DOHH2 (cell line): ENCODE measurements at regions not wholly inside any gene's neighbourhood (a gene's known extent, or its start where the extent isn't known, plus 50 kb on each side); places are given as distances from the start of the nearest gene placed in this dataset.

Experiments
- H3F3A ChIP-seq: fragments of 200-600 bp; sonication (generic), shearing (Covaris generic); 2 replicates; pipeline ENCODE4 v1.6.0; 2016; ENCODE audit warnings: antibody characterized with exemption, mild to moderate bottlenecking; ENCODE audit not compliant: control insufficient read depth, insufficient read depth
- H3K27ac ChIP-seq: fragments of 200-600 bp; sonication (generic); 2 replicates; pipeline ENCODE4 v1.5.1; 2014; ENCODE audit warnings: low read depth, mild to moderate bottlenecking, low read length, moderate library complexity
- H3K27me3 ChIP-seq: fragments of 200-600 bp; sonication (generic); 2 replicates; pipeline ENCODE4 v1.6.1; 2014; ENCODE audit warnings: mild to moderate bottlenecking, low read length, mixed read lengths; ENCODE audit not compliant: control insufficient read depth
- H3K36me3 ChIP-seq: fragments of 200-600 bp; sonication (generic); 2 replicates; pipeline ENCODE4 v1.6.1; 2014; ENCODE audit warnings: mild to moderate bottlenecking, low read length, moderate library complexity, mixed read lengths; ENCODE audit not compliant: control insufficient read depth
- H3K4me1 ChIP-seq: fragments of 200-600 bp; sonication (generic); 2 replicates; pipeline ENCODE4 v1.6.1; 2014; ENCODE audit warnings: mild to moderate bottlenecking, low read length, mixed read lengths; ENCODE audit not compliant: control insufficient read depth
- H3K4me2 ChIP-seq: fragments of 200-600 bp; sonication (generic); 2 replicates; pipeline ENCODE4 v1.6.0; 2014; ENCODE audit warnings: mild to moderate bottlenecking, low read length, moderate library complexity
- H3K4me3 ChIP-seq: fragments of 200-600 bp; sonication (generic); 2 replicates; pipeline ENCODE4 v1.5.1; 2014; ENCODE audit warnings: mild to moderate bottlenecking, low read length, mixed read lengths
- H3K79me2 ChIP-seq: fragments of 200-600 bp; sonication (generic); 2 replicates; pipeline ENCODE4 v1.6.1; 2014; ENCODE audit warnings: mild to moderate bottlenecking, low read length, mixed read lengths; ENCODE audit not compliant: control insufficient read depth
- H3K9me2 ChIP-seq: fragments of 200-600 bp; sonication (generic); replicated peaks from 2 replicates; pipeline ENCODE4 v1.6.1; 2014; ENCODE audit warnings: mild to moderate bottlenecking, low read length, mixed read lengths; ENCODE audit not compliant: control insufficient read depth
- H3K9me3 ChIP-seq: fragments of 200-600 bp; sonication (generic); 2 replicates; pipeline ENCODE4 v1.6.1; 2014; ENCODE audit warnings: antibody characterized with exemption, low read length, mixed read lengths; ENCODE audit not compliant: control insufficient read depth, insufficient read depth
- H4K20me1 ChIP-seq: fragments of 200-600 bp; sonication (generic); 2 replicates; pipeline ENCODE4 v1.6.0; 2014; ENCODE audit warnings: low read depth, mild to moderate bottlenecking, antibody characterized with exemption, low read length, moderate library complexity; ENCODE audit not compliant: control insufficient read depth, insufficient read depth
- EZH2phosphoT487 ChIP-seq: fragments of 200-600 bp; sonication (generic); IDR thresholded peaks from 2 replicates; pipeline ENCODE4 v1.6.1; 2017; ENCODE audit warnings: borderline replicate concordance, mild to moderate bottlenecking, antibody characterized with exemption, low read length, moderate library complexity, mixed read lengths
- TF ChIP-seq, protein P1 (sequence below): fragments of 200-600 bp; sonication (generic); IDR thresholded peaks from one replicate; pipeline ENCODE4 v1.5.1; 2014; ENCODE audit warnings: antibody characterized with exemption, mild to moderate bottlenecking, low read depth, low read length; ENCODE audit not compliant: poor library complexity, severe bottlenecking

DNA sequence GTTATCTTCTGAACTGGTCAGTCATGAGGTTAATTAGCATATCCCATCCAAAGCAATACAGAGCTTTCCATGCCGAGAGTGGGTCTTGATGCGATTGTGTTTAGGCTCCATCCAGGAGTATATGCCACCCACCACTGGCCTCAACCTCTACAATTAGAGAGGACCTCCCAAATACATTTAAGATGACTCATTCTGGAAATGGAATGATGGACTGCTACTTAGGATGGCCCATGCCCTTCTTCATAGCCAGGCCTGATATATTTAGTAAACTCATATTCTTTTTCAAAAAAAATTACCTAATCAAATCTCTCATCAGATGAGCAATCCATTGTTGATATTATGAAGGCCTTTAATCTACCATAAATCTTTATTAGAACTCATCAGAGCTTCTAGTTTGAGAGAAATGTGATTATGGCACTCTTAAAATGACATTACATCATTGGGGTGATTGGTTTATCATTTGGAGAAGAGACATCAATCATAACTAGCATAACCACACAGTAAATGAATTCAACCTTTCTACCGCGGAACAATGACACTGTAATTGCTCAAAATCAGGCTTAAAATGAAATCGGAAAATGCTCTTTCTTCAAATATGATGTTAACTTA is 414.2 kb upstream of the WWC1 start:
- no peaks in the 10 kb centered on the region for H3K4me1 ChIP-seq
- H3K4me2 ChIP-seq, result no peak overlapping the region
- TF ChIP-seq, protein P1, sequence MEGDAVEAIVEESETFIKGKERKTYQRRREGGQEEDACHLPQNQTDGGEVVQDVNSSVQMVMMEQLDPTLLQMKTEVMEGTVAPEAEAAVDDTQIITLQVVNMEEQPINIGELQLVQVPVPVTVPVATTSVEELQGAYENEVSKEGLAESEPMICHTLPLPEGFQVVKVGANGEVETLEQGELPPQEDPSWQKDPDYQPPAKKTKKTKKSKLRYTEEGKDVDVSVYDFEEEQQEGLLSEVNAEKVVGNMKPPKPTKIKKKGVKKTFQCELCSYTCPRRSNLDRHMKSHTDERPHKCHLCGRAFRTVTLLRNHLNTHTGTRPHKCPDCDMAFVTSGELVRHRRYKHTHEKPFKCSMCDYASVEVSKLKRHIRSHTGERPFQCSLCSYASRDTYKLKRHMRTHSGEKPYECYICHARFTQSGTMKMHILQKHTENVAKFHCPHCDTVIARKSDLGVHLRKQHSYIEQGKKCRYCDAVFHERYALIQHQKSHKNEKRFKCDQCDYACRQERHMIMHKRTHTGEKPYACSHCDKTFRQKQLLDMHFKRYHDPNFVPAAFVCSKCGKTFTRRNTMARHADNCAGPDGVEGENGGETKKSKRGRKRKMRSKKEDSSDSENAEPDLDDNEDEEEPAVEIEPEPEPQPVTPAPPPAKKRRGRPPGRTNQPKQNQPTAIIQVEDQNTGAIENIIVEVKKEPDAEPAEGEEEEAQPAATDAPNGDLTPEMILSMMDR, result no peak
- TF ChIP-seq EZH2phosphoT487, result no peak
- no peaks in the 10 kb centered on the region for H3K36me3 ChIP-seq
- H3K9me3 ChIP-seq, result no peaks in the 10 kb centered on the region
- H4K20me1 ChIP-seq, result no peaks in the 10 kb centered on the region
- H3K79me2 ChIP-seq, result no peaks in the 10 kb centered on the region
- H3K9me2 ChIP-seq, result no peaks in the 10 kb centered on the region
- no peak overlapping the region for H3K27ac ChIP-seq
- H3K4me3 ChIP-seq, result no peak overlapping the region
- no peaks in the 10 kb centered on the region for H3K27me3 ChIP-seq
- H3F3A ChIP-seq, result no peaks in the 10 kb centered on the region

DNA sequence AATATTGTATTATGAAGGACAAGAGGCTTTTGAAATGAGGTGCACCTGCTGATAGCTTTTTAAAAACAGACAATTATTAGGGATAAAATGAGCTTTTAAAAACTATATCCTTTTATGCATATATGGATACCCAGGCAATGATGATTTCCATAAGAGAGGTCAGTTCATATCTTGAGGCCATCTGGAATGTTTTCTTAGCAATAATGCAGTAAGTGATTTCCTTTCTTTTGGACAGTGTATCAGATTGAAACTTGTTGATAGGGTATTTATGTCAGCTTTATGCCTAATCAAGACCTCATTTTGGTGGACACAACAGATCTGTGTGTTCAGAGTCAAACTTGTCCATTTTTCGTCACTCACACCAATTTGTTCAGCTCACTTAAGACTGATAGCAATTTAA is 413.5 kb upstream of the WWC1 start:
- Histone ChIP-seq H3F3A (no peaks in the 10 kb centered on the region), H3K27ac (no peak overlapping the region), H3K4me2 (no peak overlapping the region), H3K79me2 (no peaks in the 10 kb centered on the region), H3K4me3 (no peak overlapping the region), H3K9me3 (no peaks in the 10 kb centered on the region), H3K9me2 (no peaks in the 10 kb centered on the region), H4K20me1 (no peaks in the 10 kb centered on the region), H3K27me3 (no peaks in the 10 kb centered on the region), H3K36me3 (no peaks in the 10 kb centered on the region), H3K4me1 (no peaks in the 10 kb centered on the region)
- TF ChIP-seq EZH2phosphoT487, result no peak
- TF ChIP-seq, protein P1, result no peak

DNA sequence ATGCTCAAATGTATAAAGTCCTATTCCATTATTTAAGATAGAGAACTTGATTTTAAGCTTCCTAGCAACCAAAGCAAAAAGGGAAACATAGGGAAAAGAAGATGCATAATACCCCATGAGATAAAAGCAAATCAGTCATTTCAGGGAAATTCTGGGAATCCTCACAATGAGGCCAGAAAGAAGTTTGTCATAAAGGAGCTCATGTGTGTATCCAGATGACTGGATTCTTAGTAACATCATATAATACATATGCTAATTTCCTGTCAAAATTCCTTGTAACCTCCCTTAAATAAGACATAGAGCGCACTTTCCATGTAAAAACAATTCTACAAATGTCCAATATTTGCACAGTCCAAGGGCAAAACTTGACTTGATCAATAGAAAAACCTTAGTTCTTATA is 411.0 kb upstream of the WWC1 start:
- no peaks in the 10 kb centered on the region for H4K20me1 ChIP-seq
- no peak overlapping the region for H3K4me2 ChIP-seq
- no peaks in the 10 kb centered on the region for H3K4me1 ChIP-seq
- H3K79me2 ChIP-seq, result no peaks in the 10 kb centered on the region
- no peaks in the 10 kb centered on the region for H3K9me3 ChIP-seq
- no peak for TF ChIP-seq EZH2phosphoT487
- TF ChIP-seq, protein P1, result no peak
- no peaks in the 10 kb centered on the region for H3K36me3 ChIP-seq
- no peaks in the 10 kb centered on the region for H3F3A ChIP-seq
- no peak overlapping the region for H3K4me3 ChIP-seq
- no peaks in the 10 kb centered on the region for H3K27me3 ChIP-seq
- no peak overlapping the region for H3K27ac ChIP-seq
- H3K9me2 ChIP-seq, result no peaks in the 10 kb centered on the region
